HG03175 (cell line): ENCODE measurements at regions not wholly inside any gene's neighbourhood (a gene's known extent, or its start where the extent isn't known, plus 50 kb on each side); places are given as distances from the start of the nearest gene placed in this dataset.

Experiments used
- ATAC-seq: cut with Tn5 transposase; IDR thresholded peaks from one replicate; pipeline ENCODE4 v1.9.1; 2021; ENCODE audit warnings: mild to moderate bottlenecking, moderate library complexity; ENCODE audit not compliant: unreplicated experiment

GRCh38 chr18:2433366-2433765 is 137.9 kb downstream of the METTL4 start:
- ATAC-seq: no peak

DNA sequence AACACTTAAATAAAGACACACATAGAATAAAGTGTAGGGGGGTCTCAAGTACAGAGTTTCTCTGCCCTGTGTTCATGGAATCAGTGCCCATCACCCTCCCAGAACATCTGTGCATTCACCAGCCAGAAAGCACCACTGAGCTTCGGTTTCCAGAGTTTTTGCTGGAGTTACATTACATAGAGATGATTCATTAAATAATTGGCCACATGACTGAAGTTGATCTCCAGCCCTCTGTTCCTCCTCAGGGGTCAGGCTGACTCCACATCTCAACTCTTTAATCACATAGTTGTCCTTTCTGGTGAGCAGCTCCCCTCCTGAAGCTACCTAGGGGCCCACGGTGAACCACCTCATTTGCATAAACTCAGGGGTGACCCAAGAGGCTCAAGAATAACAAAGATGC is 129.8 kb downstream of the METTL4 start:
- no peak for ATAC-seq

DNA sequence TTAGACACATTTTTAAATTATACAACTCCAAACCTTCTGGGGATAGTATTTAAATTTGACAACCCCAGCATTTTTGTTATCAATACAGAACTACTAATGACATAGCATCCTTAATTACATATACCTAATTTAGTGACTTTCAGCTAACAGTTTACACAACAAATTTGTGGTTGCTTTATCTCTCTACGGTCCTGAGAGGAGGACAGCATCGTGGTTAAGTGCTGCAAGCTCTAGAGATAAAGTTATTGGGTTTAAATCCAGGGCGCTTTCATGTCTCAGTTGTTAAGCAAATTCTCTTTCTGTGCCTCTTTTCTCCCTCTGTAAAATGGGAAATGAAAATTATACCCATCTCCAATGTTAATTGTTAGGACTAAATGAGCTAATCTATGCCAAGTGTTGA is 129.3 kb downstream of the METTL4 start:
- ATAC-seq: no peak

- no peak for ATAC-seq
Measured at GRCh38 chr18:2442726-2443275, 128.5 kb downstream of the METTL4 start.

DNA sequence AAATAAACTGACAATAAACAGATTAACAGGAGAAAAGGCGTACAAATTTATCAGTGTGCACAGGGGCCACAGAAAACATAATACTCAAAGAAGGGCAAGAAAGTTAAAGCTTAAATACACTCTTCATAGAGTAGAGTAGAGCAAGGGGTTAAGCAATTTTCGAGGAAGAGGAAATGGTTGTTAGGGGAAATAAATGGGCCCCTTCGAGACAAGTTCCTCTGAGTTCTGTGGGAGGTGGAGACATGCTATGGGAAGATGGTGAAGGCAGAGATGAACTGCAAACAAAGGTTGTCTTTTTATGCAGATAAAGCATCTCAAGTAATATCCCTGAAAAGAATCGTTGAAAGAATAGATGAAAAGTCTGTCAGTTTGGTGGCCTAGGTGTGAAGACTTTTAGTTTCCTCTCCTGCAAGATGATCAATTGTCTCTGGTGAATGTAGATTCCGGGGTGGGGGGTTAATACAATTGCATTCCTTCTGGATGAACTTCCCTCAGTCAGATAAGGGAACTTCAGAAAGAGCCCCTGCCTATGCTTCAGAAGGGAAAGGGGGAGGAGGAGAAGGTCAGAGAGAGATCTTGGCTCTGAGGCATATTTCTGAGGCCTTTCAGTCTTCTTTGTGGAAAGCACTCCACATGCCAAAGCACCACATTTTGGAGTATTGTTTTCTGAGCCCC is 127.0 kb downstream of the METTL4 start:
- no peak for ATAC-seq

DNA sequence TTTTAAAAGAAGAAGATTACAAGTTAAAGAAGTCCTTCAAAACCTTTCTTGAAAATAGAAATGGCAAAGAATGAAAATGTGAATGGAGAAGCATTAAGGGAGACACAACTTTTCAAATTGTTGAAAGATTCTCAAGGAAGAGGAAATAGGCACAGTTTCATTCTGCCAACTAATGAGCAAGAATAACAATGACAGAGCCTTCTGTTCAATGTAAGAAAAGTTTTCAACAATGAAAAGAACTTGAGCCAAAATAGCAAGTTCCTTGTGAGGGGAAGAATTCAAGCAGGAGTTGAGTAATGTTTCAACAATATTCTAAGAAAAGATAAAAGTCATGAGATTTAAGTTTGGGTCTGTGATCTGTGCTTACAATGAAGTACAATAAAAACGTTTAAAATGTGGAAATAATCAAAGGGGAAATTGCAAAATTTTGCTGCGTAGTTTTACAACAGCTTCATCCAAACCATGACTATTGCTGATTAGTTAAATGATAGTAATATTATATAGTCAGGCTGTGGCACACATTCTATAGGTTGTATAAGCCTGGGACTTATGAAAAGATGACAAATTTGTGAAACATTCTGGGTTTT is 122.6 kb downstream of the METTL4 start:
- no peak for ATAC-seq

GRCh38 chr18:2451556-2451955 is 119.7 kb downstream of the METTL4 start:
- ATAC-seq: no peak

DNA sequence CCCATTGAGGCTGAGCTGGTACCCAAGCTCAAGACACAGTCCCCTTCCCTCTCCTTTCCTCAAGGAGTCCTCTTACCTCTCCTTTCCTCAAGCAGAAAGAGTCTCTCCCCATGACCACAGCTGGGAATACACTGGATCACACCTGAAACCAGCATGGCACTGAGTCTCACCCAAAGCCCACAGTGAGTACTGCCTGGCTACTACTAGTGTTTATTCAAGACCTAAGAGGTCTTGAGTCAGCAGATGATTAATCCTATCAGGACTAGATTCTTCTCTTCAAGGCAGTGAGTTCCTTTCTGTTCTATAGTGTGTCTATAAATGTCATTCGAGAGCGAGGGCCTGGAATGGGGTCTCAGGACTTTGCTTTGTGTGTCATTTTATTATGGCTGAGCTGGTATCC is 111.4 kb downstream of the METTL4 start:
- no peak for ATAC-seq

DNA sequence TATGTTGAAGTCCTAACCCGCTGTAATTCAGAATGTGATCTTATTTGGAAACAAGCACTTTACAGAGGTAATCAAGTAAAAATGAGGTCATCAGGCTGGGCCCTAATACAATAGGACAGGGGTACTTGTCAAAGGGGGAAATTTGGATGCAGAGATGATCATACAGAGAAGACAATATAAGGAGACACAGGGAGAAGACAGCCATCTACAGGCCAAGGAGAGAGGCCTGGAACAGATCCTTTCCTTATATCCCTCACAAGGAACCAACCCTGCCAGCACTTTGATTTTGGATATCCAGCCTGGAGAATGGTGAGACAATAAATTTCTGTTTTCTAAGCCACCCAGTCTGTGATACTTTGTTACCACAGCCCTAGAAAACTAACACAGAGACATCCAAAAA is 104.3 kb downstream of the METTL4 start:
- ATAC-seq: no peak

DNA sequence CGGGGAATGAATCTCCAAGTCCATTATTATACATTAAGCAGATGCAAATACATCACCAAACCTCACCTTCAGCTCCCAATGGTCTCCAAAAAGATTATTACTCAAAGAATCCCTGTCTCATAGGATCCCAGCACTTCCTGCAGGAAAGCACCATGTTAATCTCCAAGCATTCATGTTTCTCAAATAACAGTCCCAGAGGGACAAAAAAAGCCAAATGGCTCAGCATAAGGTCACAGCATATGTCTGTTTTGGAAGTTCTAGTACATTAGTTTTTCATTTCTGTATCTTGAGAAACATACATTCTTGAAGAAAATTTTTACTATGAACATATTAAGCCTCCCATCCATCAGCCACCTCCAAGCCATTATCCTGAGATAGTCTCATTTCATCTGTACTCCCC is 103.3 kb downstream of the METTL4 start:
- no peak for ATAC-seq

DNA sequence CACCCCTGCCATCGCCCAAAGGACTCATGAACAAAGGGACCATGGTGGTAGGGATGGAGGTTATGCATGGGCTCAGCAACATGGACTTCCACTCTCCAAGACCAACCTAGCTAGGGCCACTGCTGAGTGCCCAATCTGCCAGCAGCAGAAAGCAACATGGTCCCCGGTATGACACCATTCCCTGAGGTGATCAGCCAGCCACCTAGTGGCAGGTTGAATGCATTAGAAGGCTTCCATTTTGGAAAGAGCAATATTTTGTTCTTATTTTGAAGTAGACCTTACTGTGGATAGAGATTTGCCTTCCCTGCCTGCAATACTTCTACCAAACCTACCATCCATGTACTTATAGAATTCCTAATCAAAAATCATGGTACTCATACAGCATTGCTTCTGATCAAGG is 99.8 kb downstream of the METTL4 start:
- ATAC-seq: no peak

- no peak for ATAC-seq
Measured at GRCh38 chr18:2478662-2479061, 92.6 kb downstream of the METTL4 start.

DNA sequence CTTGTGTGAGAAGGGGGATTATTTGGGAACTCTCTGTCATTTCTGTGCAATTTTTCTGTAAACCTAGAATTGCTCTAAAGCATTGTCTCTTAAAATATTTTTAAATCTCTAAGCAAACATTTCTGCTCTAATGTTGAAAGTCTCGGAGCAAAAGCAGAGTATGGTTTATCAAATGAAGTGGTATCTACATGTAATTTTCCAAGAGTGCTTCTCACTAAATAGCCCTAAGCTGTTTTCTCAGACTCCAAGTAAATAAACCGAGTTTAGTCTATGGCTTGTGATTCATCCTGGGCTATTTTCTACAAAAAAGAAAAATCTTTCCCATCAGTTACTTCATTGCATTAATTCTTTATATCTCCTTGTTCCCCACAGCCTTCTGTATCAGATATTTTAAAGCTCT is 90.8 kb downstream of the METTL4 start:
- no peak for ATAC-seq

GRCh38 chr18:2482706-2483475 is 88.4 kb downstream of the METTL4 start:
- no peak for ATAC-seq

DNA sequence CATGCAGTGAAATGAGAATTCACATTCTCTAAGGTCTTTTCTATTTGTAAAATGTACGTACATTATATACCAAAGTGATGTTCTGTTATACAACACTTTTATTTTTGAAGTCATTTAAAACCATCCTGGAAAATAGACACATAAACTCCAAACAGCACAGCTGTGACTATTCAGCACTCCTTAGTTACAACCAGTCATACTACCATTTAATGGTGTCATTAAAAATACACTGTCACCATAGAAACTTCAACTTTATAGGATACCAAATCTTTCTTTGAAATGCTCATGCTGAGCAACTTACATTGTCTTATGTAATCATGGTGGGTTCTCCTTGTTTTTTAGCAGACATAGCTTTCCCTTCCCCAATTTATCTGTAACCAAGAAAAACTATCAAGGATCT is 85.3 kb downstream of the METTL4 start:
- ATAC-seq: no peak

- ATAC-seq: no peak
Measured at GRCh38 chr18:2486426-2486825, 84.9 kb downstream of the METTL4 start.
